Body of pancreas (tissue), 4 donors: ENCODE measurements at regions not wholly inside any gene's neighbourhood (a gene's known extent, or its start where the extent isn't known, plus 50 kb on each side); places are given as distances from the start of the nearest gene placed in this dataset.
"Not testable (repeated sequence)": the region's sequence is repeated elsewhere in the genome, so short reads cannot be mapped to it uniquely, and the experiment has no call there.

Experiments
- CTCF ChIP-seq, 7 experiments: fragments of 450-650 bp in 4 of 7; fragments of 200-600 bp in 3 of 7; sonication (generic) in 3 of 7; IDR thresholded peaks; one replicate each; pipeline ENCODE4 v1.5.1; 2016 to 2019; ENCODE audit warnings: antibody characterized with exemption in 7 of 7
- POLR2A ChIP-seq, 3 donors: fragments of 450-650 bp; IDR thresholded peaks; one replicate each; pipeline ENCODE4 v1.6.1; 2016; ENCODE audit warnings: antibody characterized with exemption in 3 of 3, mild to moderate bottlenecking in 2 of 3

GRCh38 chr3:112696244-112696643 lies 55.3 kb upstream of the CCDC80 start:
- not testable (repeated sequence) for TF ChIP-seq POLR2A, CTCF (IDR thresholded peaks at IDR 0.05)
